Osteoblast (primary cell): ENCODE measurements at regions not wholly inside any gene's neighbourhood (a gene's known extent, or its start where the extent isn't known, plus 50 kb on each side); places are given as distances from the start of the nearest gene placed in this dataset.

Experiments
- DNase-seq: peaks from one replicate; pipeline ENCODE4 v3.0.0; 2011; ENCODE audit warnings: low spot score, mixed read lengths; ENCODE audit not compliant: insufficient read length; ENCODE audit errors: missing footprints
- H2AFZ ChIP-seq: 2 replicates; pipeline ENCODE4 v1.6.0; 2011; ENCODE audit warnings: mild to moderate bottlenecking, low read length
- H3K27ac ChIP-seq: 2 replicates; pipeline ENCODE4 v1.5.1; 2011; ENCODE audit warnings: mild to moderate bottlenecking, low read depth, low read length, moderate library complexity
- H3K27me3 ChIP-seq: 2 replicates; pipeline ENCODE4 v1.6.0; 2012; ENCODE audit warnings: mild to moderate bottlenecking, control low read depth, inconsistent platforms, low read length, moderate library complexity; ENCODE audit not compliant: insufficient read depth
- H3K36me3 ChIP-seq: 2 replicates; pipeline ENCODE4 v1.5.1; 2011; ENCODE audit warnings: mild to moderate bottlenecking, low read length, control low read depth, moderate library complexity; ENCODE audit not compliant: insufficient read depth
- H3K4me1 ChIP-seq: 2 replicates; pipeline ENCODE4 v1.5.1; 2011; ENCODE audit warnings: mild to moderate bottlenecking, low read length, control low read depth, moderate library complexity; ENCODE audit not compliant: insufficient read depth
- H3K4me2 ChIP-seq: 2 replicates; pipeline ENCODE4 v1.6.0; 2011; ENCODE audit warnings: mild to moderate bottlenecking, low read length; ENCODE audit not compliant: insufficient read depth
- H3K4me3 ChIP-seq: fragments of 200-600 bp; sonication (generic); 3 replicates; pipeline ENCODE4 v1.5.1; 2012; ENCODE audit warnings: mild to moderate bottlenecking, low read length, inconsistent platforms; ENCODE audit not compliant: insufficient read depth
- H3K79me2 ChIP-seq: 2 replicates; pipeline ENCODE4 v1.6.0; 2012; ENCODE audit warnings: mild to moderate bottlenecking, low read length, control low read depth, inconsistent platforms; ENCODE audit not compliant: insufficient read depth
- H3K9me3 ChIP-seq: 2 replicates; pipeline ENCODE4 v1.5.1; 2011; ENCODE audit warnings: low read depth, low read length, control low read depth
- H4K20me1 ChIP-seq: 2 replicates; pipeline ENCODE4 v1.6.0; 2012; ENCODE audit warnings: mild to moderate bottlenecking, low read length, control low read depth; ENCODE audit not compliant: insufficient read depth
- CTCF ChIP-seq: IDR thresholded peaks from 2 replicates; pipeline ENCODE4 v1.5.1; 2011; ENCODE audit warnings: mild to moderate bottlenecking, low read depth, low read length, moderate library complexity; ENCODE audit errors: extremely low read depth

GRCh38 chr3:171541181-171541580 lies 81.0 kb upstream of the TNIK start:
- Histone ChIP-seq H3K4me2 (no peak overlapping the region), H3K27ac (no peak overlapping the region), H3K4me3 (no peak overlapping the region), H4K20me1 (no peaks in the 10 kb centered on the region), H3K36me3 (no peaks in the 10 kb centered on the region), H3K27me3 (peaks cover 7% of the 10 kb centered on the region), H3K79me2 (no peaks in the 10 kb centered on the region), H3K4me1 (no peaks in the 10 kb centered on the region), H2AFZ (no peak overlapping the region), H3K9me3 (no peaks in the 10 kb centered on the region)
- DNase-seq: no peak
- TF ChIP-seq CTCF: no peak

GRCh38 chr3:171535799-171536198 lies 75.6 kb upstream of the TNIK start:
- Histone ChIP-seq H4K20me1 (no peaks in the 10 kb centered on the region), H3K9me3 (no peaks in the 10 kb centered on the region), H3K36me3 (no peaks in the 10 kb centered on the region), H3K27ac (no peak overlapping the region), H3K27me3 (no peaks in the 10 kb centered on the region), H3K4me3 (no peak overlapping the region), H3K4me1 (no peaks in the 10 kb centered on the region), H2AFZ (no peak overlapping the region), H3K79me2 (no peaks in the 10 kb centered on the region), H3K4me2 (no peak overlapping the region)
- DNase-seq: no peak
- no peak for TF ChIP-seq CTCF

GRCh38 chr3:171535133-171535532 lies 74.9 kb upstream of the TNIK start:
- Histone ChIP-seq H3K36me3 (no peaks in the 10 kb centered on the region), H3K4me1 (no peaks in the 10 kb centered on the region), H3K27me3 (no peaks in the 10 kb centered on the region), H2AFZ (no peak overlapping the region), H3K4me2 (no peak overlapping the region), H3K9me3 (no peaks in the 10 kb centered on the region), H4K20me1 (no peaks in the 10 kb centered on the region), H3K79me2 (no peaks in the 10 kb centered on the region), H3K4me3 (no peak overlapping the region), H3K27ac (no peak overlapping the region)
- no peak for DNase-seq
- no peak for TF ChIP-seq CTCF

- Histone ChIP-seq H3K36me3 (no peaks in the 10 kb centered on the region), H3K79me2 (no peaks in the 10 kb centered on the region), H3K9me3 (no peaks in the 10 kb centered on the region), H3K4me1 (no peaks in the 10 kb centered on the region), H3K27me3 (no peaks in the 10 kb centered on the region), H2AFZ (no peak overlapping the region), H4K20me1 (no peaks in the 10 kb centered on the region), H3K4me3 (no peak overlapping the region), H3K27ac (no peak overlapping the region), H3K4me2 (no peak overlapping the region)
- DNase-seq: no peak
- no peak for TF ChIP-seq CTCF
These were observed 73.5 kb upstream of the TNIK start for GRCh38 chr3:171533702-171534101.
